Activated effector memory CD4-positive, alpha-beta T cell treated with anti-CD3 and anti-CD28 coated beads, Interleukin-2, amount 50 U/mL, for 16 hours (primary cell): ENCODE measurements at regions not wholly inside any gene's neighbourhood (a gene's known extent, or its start where the extent isn't known, plus 50 kb on each side); places are given as distances from the start of the nearest gene placed in this dataset.

ENCODE experiments used
- DNase-seq: peaks from one replicate; pipeline ENCODE4 v3.0.0-alpha.2; 2020

- no peak for DNase-seq
Measured at GRCh38 chr14:99072956-99073355, 199.0 kb downstream of the BCL11B start.

- no peak for DNase-seq
Measured at GRCh38 chr14:99073431-99073830, 198.6 kb downstream of the BCL11B start.

GRCh38 chr14:99075061-99075460, 196.9 kb downstream of the BCL11B start:
- DNase-seq, result no peak

GRCh38 chr14:99075771-99076375, 196.1 kb downstream of the BCL11B start:
- DNase-seq, result no peak

- no peak for DNase-seq
Measured at GRCh38 chr14:99077076-99077843, 194.7 kb downstream of the BCL11B start.

GRCh38 chr14:99077844-99078236, 194.2 kb downstream of the BCL11B start:
- no peak for DNase-seq

GRCh38 chr14:99078426-99078825, 193.6 kb downstream of the BCL11B start:
- DNase-seq, result no peak

GRCh38 chr14:99079061-99079727, 192.8 kb downstream of the BCL11B start:
- DNase-seq, result no peak

- no peak for DNase-seq
Measured at GRCh38 chr14:99080306-99080705, 191.7 kb downstream of the BCL11B start.

- no peak for DNase-seq
Measured at GRCh38 chr14:99081156-99081765, 190.7 kb downstream of the BCL11B start.

GRCh38 chr14:99081880-99082279, 190.1 kb downstream of the BCL11B start:
- no peak for DNase-seq

GRCh38 chr14:99093532-99094517, 178.2 kb downstream of the BCL11B start:
- no peak for DNase-seq

GRCh38 chr14:99094901-99095300, 177.1 kb downstream of the BCL11B start:
- no peak for DNase-seq

GRCh38 chr14:99095369-99095768, 176.6 kb downstream of the BCL11B start:
- DNase-seq, result no peak

GRCh38 chr14:99098199-99098598, 173.8 kb downstream of the BCL11B start:
- no peak for DNase-seq

GRCh38 chr14:99099051-99099787, 172.8 kb downstream of the BCL11B start:
- no peak for DNase-seq

- DNase-seq, result no peak
Measured at GRCh38 chr14:99100497-99101270, 171.3 kb downstream of the BCL11B start.

- DNase-seq, result no peak
Measured at GRCh38 chr14:99101855-99102461, 170.0 kb downstream of the BCL11B start.

- peak; percentile 10 for DNase-seq
Measured at GRCh38 chr14:99116741-99117295, 155.2 kb downstream of the BCL11B start.

- DNase-seq, result peak; percentile 46
Measured at GRCh38 chr14:99117671-99118045, 154.3 kb downstream of the BCL11B start.
